ENCODE measurements at regions not wholly inside any gene's neighbourhood (a gene's known extent, or its start where the extent isn't known, plus 50 kb on each side); places are given as distances from the start of the nearest gene placed in this dataset.

DNA sequence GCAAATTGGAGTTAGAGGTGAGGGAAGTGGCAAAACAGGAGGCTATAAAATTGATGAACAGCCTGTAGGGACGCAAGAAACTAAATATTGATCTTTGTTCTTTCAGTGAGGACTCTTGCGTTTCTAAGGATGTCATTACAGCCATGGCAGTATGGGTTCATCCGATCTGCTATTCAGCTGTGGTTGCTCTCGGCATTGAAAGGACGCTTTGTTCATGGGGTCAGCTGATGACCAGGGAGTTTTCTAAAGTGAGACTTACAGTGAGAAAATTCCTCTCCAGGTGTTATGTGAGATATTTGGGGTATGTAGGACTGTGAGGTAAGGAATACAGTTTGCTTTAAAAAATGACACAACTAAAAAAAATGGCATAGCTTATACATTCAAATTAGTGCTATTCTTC, 52.7 kb upstream of the PELI1 start:
- no peak overlapping the region for H3K27ac Mint-ChIP-seq
- no peaks in the 10 kb centered on the region for H3K27me3 Mint-ChIP-seq
- H3K4me1 Mint-ChIP-seq (ENCODE audit: low read depth) = peaks cover 18% of the 10 kb centered on the region
- no peak overlapping the region for H3K4me3 Mint-ChIP-seq
- intact Hi-C loops (cut with micrococcal nuclease) = no loop called here
- H3K36me3 Mint-ChIP-seq (ENCODE audit: low read depth) = no peaks in the 10 kb centered on the region
- no peaks in the 10 kb centered on the region for H3K9me3 Mint-ChIP-seq

DNA sequence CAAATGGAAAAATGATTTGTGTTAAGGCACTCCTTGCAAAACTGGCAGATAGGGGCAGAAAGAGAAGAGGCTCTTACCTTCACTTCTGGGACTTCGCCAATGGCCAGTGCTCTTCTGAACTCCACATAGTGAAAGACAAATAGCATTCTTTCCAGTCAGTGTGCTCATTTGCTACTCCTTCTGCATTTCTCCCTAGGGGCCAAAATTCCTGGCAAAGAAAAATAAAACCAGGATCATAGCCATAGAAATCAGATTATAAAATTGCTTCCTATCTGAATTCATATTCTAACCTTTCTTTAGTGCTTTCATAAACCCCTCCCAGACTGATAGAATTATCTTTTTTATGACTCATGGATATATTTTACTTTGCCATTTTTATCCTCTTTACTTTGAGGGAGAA, 56.9 kb upstream of the PELI1 start:
- Mint-ChIP-seq H3K27ac (no peak overlapping the region), H3K4me1 (ENCODE audit: low read depth) (peaks cover 18% of the 10 kb centered on the region), H3K27me3 (no peaks in the 10 kb centered on the region), H3K36me3 (ENCODE audit: low read depth) (no peaks in the 10 kb centered on the region), H3K4me3 (no peak overlapping the region), H3K9me3 (no peaks in the 10 kb centered on the region)
- intact Hi-C loops (cut with micrococcal nuclease) = no loop called here

DNA sequence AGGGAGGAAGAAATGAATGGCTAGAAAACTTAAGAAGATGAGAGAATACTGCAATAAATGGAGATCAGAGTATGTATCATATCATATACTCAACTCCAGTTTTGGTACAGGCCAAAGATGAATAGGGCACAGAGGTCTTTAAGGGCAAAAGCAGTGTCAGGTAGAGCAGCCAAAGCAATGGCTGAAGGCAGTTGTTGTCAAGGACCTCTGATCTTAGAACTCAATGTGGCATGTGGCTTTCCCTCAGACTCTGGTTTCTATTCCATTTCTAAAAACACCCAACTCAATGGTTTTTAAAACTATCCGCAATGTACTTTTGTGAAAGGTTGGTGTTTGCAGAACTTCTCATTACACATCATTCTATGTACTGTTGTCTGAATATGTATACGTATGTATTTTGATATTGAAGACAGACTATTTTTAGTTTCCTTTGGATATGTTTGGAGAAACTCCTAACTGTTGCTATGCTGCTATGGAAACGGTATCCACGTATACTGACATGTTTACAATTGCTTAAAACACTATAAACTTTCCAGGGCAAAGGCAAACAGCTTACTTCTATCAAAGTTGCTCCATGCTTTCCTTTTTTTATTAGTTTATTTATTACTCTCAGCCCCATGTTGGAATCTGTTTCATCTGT, 58.1 kb upstream of the PELI1 start:
- H3K36me3 Mint-ChIP-seq (ENCODE audit: low read depth) = no peaks in the 10 kb centered on the region
- intact Hi-C loops (cut with micrococcal nuclease) = no loop called here
- H3K4me3 Mint-ChIP-seq = no peak overlapping the region
- H3K27me3 Mint-ChIP-seq = no peaks in the 10 kb centered on the region
- no peaks in the 10 kb centered on the region for H3K9me3 Mint-ChIP-seq
- no peak overlapping the region for H3K27ac Mint-ChIP-seq
- peaks cover 18% of the 10 kb centered on the region for H3K4me1 Mint-ChIP-seq (ENCODE audit: low read depth)

DNA sequence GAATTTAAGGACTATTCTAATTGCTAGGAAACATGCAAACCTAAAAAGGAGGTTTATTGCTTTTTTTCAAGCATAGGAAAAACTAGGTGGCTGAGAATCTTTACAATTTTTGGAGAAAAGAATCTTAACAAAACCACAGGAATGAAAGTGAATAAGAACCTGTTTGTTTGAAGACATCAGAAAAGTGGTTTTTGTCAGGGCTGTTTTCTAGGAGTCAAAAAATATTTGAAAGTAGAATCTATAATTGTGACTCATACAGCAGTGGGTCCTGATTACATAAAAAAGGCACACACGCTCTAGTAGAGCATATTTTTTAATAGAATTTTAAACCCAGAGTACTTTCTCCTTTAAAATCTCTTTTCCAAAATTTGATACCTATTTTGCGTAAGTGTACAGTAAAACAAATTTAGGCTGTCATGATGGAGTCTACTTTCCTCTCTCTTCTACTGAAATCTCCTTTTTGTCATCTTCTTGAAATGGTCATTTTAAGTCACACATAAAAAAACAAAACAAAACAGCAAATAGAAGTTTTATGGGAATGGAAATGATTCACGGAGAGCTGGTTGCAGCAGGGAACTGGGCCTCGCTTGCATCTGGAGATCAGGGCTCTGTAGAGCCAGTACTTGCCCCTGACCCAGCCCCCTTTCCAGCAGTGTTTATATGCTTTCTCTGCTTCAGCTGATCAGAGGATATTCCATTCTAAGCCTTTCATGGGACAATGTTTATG, 59.1 kb upstream of the PELI1 start:
- Mint-ChIP-seq H3K4me1 (ENCODE audit: low read depth) (peaks cover 18% of the 10 kb centered on the region), H3K4me3 (no peak overlapping the region), H3K27me3 (no peaks in the 10 kb centered on the region), H3K9me3 (no peaks in the 10 kb centered on the region), H3K36me3 (ENCODE audit: low read depth) (no peaks in the 10 kb centered on the region), H3K27ac (peak overlapping the region; percentile 90)
- intact Hi-C loops (cut with micrococcal nuclease) = no loop called here

DNA sequence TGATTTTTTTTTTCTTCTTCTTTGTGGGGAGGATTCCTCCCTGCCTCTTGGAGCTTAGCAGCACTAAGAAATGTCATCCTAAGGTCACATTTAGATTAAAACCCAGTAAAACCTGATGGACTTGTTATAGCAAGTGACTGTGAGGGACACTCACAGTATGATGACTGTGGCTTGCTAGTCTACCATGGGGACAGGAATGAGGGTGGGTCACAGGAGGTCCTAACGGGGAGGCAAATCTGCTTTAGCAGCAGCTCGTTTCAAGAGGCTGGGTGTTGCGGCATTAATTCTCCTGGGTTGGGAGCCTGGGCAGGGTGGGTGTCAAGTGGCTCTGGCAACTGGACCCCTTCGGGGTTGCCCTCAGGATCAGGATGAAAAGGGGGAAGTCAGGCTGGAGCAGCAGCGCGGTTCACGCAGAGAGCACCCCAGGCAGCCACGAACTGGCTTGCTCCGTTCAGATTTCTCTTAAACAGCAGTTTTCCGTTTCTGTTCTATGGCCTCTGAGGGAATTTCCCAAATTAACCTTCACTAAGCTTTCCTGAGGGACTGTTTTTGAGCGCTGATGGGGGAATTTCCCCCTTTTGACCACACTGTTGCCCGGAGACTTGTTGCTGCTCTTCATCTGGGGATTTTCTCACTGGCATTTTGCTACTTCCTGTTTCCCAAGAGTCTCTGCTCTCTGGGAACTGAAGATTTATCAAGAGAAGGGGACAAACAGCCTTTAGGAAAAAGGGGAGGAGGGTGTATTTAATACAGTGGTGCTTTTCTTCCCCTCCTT, 59.8 kb upstream of the PELI1 start:
- Mint-ChIP-seq H3K27ac (peak overlapping the region; percentile 90), H3K36me3 (ENCODE audit: low read depth) (no peaks in the 10 kb centered on the region), H3K9me3 (no peaks in the 10 kb centered on the region), H3K4me3 (peak overlapping the region; percentile 62), H3K27me3 (no peaks in the 10 kb centered on the region), H3K4me1 (ENCODE audit: low read depth) (peaks cover 21% of the 10 kb centered on the region)
- intact Hi-C loops (cut with micrococcal nuclease) = loop anchor here (1.0 to 2.0 kb wide), 2 partner anchors 12 to 25 kb away; no protein-coding TSS in a partner anchor

DNA sequence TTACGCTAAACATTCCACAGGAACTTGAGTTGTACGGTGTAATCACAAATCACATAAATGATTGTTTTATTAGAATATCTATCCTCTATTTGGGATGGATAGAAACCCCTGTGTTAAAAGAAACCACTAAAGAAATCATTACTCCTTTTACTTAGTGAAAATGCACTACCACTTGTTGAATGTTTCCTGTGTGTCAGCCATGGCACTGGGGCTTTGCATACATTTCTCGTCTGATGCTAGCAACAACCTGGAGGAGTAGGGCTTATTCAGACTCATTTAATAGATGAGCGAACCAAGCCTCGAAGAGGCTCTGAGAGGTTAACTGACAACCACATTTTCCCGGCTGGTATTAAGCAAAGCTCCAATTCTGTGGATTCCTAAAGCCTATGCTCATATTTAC, 60.5 kb upstream of the PELI1 start:
- peak overlapping the region; percentile 90 for H3K27ac Mint-ChIP-seq
- no peaks in the 10 kb centered on the region for H3K36me3 Mint-ChIP-seq (ENCODE audit: low read depth)
- no peaks in the 10 kb centered on the region for H3K9me3 Mint-ChIP-seq
- peaks cover 27% of the 10 kb centered on the region for H3K4me1 Mint-ChIP-seq (ENCODE audit: low read depth)
- no peak overlapping the region for H3K4me3 Mint-ChIP-seq
- no peaks in the 10 kb centered on the region for H3K27me3 Mint-ChIP-seq
- intact Hi-C loops (cut with micrococcal nuclease) = loop anchor here (1.0 to 2.0 kb wide), 2 partner anchors 12 to 24 kb away; no protein-coding TSS in a partner anchor

DNA sequence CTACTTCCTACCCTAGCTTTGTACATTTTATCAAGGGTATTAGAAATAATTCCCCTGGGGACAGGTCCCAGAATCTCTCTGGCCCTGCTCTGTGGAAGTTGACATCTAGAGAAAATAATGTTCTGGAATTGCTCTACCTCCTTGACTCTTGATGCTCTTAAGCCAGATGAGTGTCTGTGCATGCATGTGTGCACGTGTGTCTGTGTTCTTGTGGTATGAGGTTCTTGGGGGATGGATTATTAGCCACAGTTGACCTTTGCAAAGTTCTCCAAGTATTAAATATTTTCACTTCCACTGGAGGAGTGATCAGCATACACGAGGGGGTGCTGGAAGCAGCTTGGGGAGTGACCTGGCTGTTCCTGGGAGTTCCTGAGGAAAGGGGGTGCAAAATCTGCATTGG, 61.2 kb upstream of the PELI1 start:
- intact Hi-C loops (cut with micrococcal nuclease) = loop anchor here (2.0 kb wide), 1 partner anchor 23 kb away; no protein-coding TSS in a partner anchor
- Mint-ChIP-seq H3K27ac (no peak overlapping the region), H3K9me3 (no peaks in the 10 kb centered on the region), H3K4me1 (ENCODE audit: low read depth) (peaks cover 32% of the 10 kb centered on the region), H3K27me3 (no peaks in the 10 kb centered on the region), H3K36me3 (ENCODE audit: low read depth) (no peaks in the 10 kb centered on the region), H3K4me3 (no peak overlapping the region)

DNA sequence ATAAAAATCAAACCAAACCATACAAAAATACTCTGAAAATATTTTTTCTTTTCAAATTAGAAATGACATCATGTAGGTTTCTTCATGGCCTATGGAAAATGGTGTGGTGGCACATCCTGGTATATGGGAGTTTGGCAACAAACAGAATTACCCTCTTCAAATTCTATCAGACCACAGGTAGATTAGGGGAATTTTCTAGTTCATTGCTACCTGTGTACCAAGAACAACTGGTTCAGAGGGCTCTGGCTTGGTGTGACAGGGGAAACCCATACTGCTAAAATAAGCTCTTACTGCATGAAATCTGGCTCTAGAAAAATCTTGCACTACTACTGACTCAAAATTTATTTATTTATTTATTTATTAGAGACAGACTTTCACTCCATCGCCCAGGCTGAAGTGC, 63.4 kb upstream of the PELI1 start:
- no peaks in the 10 kb centered on the region for H3K36me3 Mint-ChIP-seq (ENCODE audit: low read depth)
- H3K27me3 Mint-ChIP-seq = no peaks in the 10 kb centered on the region
- no peaks in the 10 kb centered on the region for H3K9me3 Mint-ChIP-seq
- no peak overlapping the region for H3K27ac Mint-ChIP-seq
- H3K4me3 Mint-ChIP-seq = no peak overlapping the region
- peaks cover 54% of the 10 kb centered on the region for H3K4me1 Mint-ChIP-seq (ENCODE audit: low read depth)
- intact Hi-C loops (cut with micrococcal nuclease) = no loop called here

DNA sequence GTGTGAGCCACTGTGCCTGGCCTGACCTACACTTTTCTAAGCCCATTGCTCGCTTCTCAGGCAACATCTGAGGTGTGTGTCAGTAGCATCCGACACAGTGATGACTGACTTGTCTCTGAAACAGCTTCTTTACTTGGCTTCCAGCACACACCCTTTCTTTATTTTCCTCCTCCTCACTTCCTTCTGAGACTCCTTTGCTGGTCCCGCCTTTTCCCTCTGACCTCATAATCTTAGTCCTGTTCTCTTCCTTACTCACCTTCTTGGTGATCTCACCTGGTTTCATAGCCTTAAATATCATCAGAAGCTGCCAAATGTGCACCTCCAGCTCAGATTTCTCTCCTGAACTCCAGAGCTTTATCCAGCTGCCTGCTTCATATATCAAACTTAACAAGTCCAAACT, 66.6 kb upstream of the PELI1 start:
- intact Hi-C loops (cut with micrococcal nuclease) = loop anchor here (5.0 kb wide), 2 partner anchors 66 to 69 kb away; partner anchors contain the start of gene PELI1
- no peaks in the 10 kb centered on the region for H3K36me3 Mint-ChIP-seq (ENCODE audit: low read depth)
- H3K4me3 Mint-ChIP-seq = no peak overlapping the region
- peak overlapping the region; percentile 64 for H3K27ac Mint-ChIP-seq
- H3K27me3 Mint-ChIP-seq = no peaks in the 10 kb centered on the region
- H3K9me3 Mint-ChIP-seq = no peaks in the 10 kb centered on the region
- H3K4me1 Mint-ChIP-seq (ENCODE audit: low read depth) = peaks cover 50% of the 10 kb centered on the region

DNA sequence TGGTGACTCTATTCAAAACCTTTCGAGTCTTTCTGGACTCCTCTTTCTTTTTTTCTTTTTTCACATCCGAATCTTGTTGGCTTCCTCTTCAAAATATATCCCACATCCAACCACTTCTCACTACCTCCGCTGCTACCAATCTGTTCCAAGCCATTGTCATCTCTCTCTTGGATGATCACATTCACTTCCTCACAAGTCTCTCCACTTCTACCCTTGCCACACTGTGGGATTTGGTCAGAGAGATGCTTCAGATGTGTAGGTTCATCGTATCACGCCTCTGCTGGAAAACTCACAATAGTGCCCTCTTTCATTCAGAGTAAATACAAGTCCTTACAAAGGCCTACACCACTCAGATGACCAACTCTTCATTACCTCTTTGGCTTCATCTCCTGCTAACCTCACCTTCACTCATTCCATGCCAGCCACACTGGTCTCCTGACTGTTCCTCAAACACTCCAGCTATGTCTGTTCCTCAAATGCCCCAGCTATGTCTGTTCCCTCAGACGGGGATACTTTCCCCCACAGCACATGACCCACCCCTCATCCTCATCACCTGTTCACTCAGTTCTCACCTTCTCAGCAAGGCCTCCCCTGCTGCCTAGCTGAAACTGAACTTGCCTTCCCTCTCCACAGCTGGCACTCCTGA, 67.2 kb upstream of the PELI1 start:
- Mint-ChIP-seq H3K4me1 (ENCODE audit: low read depth) (peaks cover 50% of the 10 kb centered on the region), H3K9me3 (no peaks in the 10 kb centered on the region), H3K27ac (peak overlapping the region; percentile 64), H3K27me3 (no peaks in the 10 kb centered on the region), H3K4me3 (no peak overlapping the region), H3K36me3 (ENCODE audit: low read depth) (no peaks in the 10 kb centered on the region)
- intact Hi-C loops (cut with micrococcal nuclease) = loop anchor here (5.0 kb wide), 2 partner anchors 66 to 69 kb away; partner anchors contain the start of gene PELI1

DNA sequence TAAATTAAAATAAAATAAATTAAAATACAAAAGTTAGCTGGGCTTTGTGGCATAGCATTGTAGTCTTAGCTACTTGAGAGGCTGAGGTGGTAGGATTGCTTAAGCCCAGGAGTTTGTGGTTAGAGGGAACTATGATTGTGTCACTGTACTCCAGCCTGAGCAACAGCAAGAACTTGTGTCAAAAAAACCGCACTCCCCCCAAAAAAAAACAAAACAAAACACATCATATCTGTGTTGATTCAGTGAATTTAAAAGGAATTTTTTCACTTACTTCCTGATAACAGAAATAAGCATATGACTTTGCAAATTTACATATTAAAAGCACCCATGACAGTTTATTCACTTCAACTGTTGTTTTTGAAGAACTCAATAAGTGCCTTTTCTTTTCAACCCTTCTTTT, 68.1 kb upstream of the PELI1 start:
- Mint-ChIP-seq H3K4me1 (ENCODE audit: low read depth) (peaks cover 50% of the 10 kb centered on the region), H3K27ac (peak overlapping the region; percentile 64), H3K9me3 (no peaks in the 10 kb centered on the region), H3K4me3 (no peak overlapping the region), H3K36me3 (ENCODE audit: low read depth) (no peaks in the 10 kb centered on the region), H3K27me3 (no peaks in the 10 kb centered on the region)
- intact Hi-C loops (cut with micrococcal nuclease) = loop anchor here (5.0 kb wide), 2 partner anchors 65 to 70 kb away; partner anchors contain the start of gene PELI1

DNA sequence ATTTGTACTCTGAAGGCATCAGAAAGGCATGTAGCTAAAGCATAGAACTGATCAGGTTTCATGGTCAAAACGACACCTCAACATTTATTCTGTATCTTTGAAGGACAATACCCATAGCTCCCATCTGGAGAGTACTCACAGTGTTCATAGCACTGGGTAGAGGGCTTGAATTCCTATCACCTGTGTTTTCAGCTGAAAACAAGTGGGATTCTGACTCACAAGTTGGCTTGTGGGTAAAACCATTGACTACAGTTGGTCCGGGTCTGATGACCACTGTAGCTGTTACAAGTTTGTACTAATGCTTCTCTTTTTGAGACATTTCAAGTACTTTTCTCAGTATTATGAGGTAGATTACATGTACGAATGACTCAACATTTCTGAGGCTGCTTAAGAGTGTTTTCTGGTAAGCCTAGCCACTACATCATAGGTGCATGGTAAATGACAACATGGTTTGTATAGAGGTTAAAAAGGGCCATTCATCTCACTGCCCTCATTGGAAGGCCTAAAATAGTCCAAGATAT, 68.6 kb upstream of the PELI1 start:
- Mint-ChIP-seq H3K4me1 (ENCODE audit: low read depth) (peaks cover 50% of the 10 kb centered on the region), H3K27ac (peak overlapping the region; percentile 64), H3K9me3 (no peaks in the 10 kb centered on the region), H3K36me3 (ENCODE audit: low read depth) (no peaks in the 10 kb centered on the region), H3K27me3 (no peaks in the 10 kb centered on the region), H3K4me3 (no peak overlapping the region)
- intact Hi-C loops (cut with micrococcal nuclease) = loop anchor here (5.0 kb wide), 2 partner anchors 64 to 71 kb away; partner anchors contain the start of gene PELI1

DNA sequence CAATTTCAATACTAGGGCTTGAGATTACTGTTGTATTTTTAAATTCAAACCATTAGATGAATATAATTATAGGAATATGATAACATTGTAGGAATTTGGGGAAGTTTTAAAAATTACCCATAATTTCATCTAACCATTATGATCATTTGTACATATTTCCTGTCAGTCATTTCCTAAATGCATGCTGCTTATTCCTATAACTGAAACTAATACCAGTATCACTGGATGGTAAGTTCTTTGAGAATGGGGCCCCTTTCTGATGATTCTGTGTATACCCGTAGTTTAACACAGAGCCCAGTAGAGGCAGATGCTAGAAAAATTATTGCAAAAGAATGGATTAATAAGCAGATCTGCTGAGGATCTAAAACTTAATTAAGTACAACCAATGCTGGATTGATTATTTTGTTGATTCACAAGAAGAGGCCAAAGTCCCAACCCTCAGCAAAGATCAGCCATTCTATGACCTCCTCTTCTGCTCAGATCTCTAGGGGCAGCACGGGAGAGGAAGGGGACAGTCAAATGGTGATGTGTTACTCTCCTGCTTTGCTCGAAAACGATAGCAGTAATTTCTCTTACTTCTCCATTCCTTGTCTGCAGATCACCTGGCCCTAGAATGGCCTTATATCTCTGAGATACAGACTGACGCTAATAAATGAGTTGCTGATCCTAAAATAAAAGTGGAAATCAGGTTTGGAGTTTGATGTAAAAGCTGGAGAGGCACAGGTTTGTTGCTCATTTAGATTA, 69.5 kb upstream of the PELI1 start:
- Mint-ChIP-seq H3K27me3 (no peaks in the 10 kb centered on the region), H3K4me1 (ENCODE audit: low read depth) (peaks cover 50% of the 10 kb centered on the region), H3K36me3 (ENCODE audit: low read depth) (no peaks in the 10 kb centered on the region)

More for the DNA sequence above, 69.5 kb upstream of the PELI1 start:
- Mint-ChIP-seq H3K27ac (peak overlapping the region; percentile 56), H3K4me3 (no peak overlapping the region), H3K9me3 (no peaks in the 10 kb centered on the region)
- intact Hi-C loops (cut with micrococcal nuclease) = loop anchor here (5.0 kb wide), 2 partner anchors 64 to 71 kb away; partner anchors contain the start of gene PELI1
